GM21717 (cell line): ENCODE measurements at regions not wholly inside any gene's neighbourhood (a gene's known extent, or its start where the extent isn't known, plus 50 kb on each side); places are given as distances from the start of the nearest gene placed in this dataset.
"Not testable (repeated sequence)": the region's sequence is repeated elsewhere in the genome, so short reads cannot be mapped to it uniquely, and the experiment has no call there.

Experiments
- ATAC-seq: cut with Tn5 transposase; IDR thresholded peaks from one replicate; pipeline ENCODE4 v1.9.1; 2021; ENCODE audit warnings: mild to moderate bottlenecking, moderate library complexity; ENCODE audit not compliant: unreplicated experiment

DNA sequence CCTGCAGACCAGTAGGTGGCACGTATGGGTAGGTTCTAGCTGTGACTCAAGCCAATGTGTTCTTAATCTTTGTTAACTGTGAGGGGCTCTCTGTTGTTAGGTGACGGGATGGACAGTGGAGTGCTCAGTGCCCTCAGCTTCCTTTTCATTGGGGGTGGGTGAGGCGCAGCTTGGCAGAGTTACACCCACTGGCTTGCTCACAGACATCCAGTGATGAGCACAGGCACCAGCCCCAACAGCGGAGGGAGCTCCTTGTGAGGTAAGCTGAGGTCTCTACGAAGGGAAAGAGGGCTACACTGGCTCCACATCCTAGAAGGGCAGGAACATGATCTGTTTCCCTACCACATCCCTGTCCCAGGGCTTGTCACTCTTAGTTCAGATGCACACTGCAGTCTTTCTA is 871.3 kb downstream of the LRRIQ3 start:
- ATAC-seq = no peak

GRCh38 chr1:73310797-73311381 is 887.1 kb downstream of the LRRIQ3 start:
- no peak for ATAC-seq

- ATAC-seq = no peak
Observed at GRCh38 chr1:73306899-73307555, 890.9 kb downstream of the LRRIQ3 start.

DNA sequence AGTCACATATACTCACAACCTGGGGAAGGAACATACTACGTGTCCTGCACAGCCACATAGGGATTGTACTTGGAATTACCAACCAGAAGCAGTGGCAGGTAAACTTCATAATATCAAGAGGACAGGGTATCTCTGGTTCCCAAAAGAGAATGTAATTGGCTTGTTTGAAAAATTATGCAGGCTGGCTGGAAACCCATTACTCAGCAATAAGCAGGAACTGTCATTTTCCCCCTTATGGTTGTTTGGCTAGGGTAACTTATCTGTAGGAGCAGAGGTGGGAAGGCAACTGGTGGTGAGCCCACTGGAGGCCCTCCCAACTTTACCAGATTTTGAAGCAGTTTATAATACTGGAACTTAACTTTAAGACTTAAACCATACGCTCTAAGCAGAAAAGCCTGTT is 924.1 kb downstream of the LRRIQ3 start:
- ATAC-seq = no peak

- ATAC-seq = not testable (repeated sequence)
Observed at GRCh38 chr1:73245196-73245595, 952.8 kb downstream of the LRRIQ3 start.

GRCh38 chr1:73218995-73219546 is 936.7 kb upstream of the NEGR1 start:
- no peak for ATAC-seq

- no peak for ATAC-seq
Observed at GRCh38 chr1:73205294-73205973, 923.1 kb upstream of the NEGR1 start.

GRCh38 chr1:73197972-73198371 is 915.6 kb upstream of the NEGR1 start:
- no peak for ATAC-seq

- ATAC-seq = no peak
Observed at GRCh38 chr1:73194965-73195364, 912.6 kb upstream of the NEGR1 start.

DNA sequence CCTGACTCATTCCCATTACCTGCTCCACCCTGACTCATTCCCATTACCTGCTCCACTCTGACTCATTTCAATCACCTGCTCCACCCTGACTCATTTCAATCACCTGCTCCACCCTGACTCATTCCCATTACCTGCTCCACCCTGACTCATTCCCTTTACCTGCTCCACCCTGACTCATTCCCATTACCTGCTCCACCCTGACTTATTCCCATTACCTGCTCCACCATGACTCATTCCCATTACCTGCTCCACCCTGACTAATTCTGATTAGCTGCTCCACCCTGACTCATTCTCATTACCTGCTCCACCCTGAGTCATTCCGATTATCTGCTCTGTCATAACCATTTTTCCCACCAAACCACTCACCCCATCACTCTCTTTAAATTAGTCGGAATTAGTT is 901.2 kb upstream of the NEGR1 start:
- ATAC-seq = not testable (repeated sequence)

GRCh38 chr1:73181190-73181540 is 898.8 kb upstream of the NEGR1 start:
- ATAC-seq = no peak

DNA sequence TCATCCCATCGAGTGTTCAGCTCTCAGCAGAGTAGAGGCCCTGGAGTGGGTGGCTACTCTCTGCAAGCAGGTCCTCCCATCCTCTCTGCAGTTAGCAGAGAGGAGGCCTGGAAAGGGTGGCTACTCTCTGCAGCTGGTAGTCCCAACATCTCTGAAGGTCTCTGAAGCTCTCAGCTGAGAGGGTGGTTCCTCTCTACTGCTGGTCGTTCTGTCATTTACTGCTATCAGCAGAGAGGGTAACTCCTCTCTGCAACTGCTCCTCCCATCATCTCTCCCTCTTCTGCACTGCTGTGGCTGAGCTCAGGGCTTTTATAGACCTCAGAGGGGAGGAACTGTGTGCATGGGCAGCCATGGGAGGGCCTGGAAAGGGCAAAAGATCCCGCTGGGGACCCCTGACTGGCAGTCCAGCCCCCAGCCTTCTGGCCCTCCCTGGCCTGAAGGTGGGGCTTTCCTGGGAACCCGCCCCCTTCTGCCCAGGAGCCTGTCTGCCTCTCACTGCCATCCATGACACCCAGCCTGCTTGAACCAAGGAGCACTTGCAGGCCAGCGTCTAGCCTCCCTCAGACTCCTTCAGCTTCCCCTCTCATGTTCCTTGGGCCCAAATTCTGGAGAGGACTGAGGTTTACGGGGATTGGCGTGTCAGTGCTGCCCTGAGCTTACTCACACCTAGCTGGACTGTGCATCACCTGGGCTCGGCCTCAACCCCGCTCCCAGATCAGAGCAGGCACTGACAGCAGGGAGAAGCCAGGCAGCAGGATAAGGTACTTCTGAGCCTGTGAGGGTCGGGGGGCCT is 898.3 kb upstream of the NEGR1 start:
- ATAC-seq = no peak

DNA sequence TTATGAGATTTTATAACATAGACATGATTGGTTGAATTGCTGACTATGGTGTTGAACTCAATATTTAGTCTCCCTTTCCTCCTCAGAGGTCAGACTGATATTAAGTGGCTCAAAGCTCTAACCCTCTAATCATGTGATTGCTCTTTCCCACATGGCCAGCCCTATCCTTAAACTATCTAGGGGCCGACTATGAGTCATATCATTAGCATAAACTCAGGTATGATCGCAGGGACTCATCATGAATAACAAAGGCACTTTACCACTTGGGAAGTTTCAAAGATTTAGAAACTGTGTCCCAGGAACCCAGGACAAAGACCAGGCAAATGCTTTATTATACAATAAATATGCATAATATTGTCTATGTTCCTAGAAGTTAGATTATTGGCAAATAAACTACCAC is 894.6 kb upstream of the NEGR1 start:
- no peak for ATAC-seq

DNA sequence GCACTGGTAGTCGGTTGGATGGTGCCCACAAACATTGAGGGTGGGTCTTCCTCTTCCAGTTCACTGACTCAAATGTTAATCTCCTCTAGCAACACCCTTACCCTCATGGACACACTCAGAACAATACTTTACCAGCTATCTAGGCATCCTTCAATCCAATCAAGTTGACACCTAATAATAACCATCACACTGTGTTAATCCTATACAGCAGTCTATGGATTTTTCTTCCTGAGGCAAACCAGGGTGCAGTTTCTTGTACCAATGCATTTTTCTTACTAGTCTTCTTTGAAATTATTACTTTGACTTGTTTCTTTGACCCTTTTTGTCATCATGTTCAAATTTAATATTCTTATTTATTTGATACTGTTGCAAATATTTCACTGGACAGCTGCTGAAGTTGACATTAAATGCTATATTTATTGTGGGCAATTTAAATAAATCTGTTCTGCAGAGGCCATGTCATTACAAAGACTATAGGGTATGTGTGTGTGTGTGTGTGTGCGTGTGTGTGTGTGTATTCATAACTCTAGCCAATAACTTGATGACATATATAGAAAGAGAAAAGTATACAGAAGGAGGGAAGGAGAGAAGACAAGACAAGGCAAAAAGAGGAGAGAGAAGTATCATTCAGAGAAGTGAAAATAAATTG is 884.8 kb upstream of the NEGR1 start:
- ATAC-seq = no peak

DNA sequence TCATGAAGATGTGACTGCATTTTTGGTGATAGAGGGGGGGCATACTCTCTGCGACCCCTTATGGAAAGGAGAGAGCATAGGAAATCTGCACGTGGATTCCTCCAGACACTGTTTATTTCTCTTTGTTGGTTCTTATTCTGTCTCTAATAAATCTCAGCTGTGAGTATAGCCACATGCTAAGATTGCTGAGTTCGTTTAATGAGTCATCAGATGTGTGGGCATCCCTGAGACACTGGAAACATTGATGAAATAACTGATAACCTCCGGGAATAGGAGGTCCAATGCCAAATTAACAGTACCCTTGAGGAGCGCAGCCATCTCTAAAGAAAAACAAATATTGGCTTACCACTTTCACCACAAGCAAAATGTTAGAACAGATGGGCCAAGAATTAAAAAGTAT is 880.2 kb upstream of the NEGR1 start:
- no peak for ATAC-seq

DNA sequence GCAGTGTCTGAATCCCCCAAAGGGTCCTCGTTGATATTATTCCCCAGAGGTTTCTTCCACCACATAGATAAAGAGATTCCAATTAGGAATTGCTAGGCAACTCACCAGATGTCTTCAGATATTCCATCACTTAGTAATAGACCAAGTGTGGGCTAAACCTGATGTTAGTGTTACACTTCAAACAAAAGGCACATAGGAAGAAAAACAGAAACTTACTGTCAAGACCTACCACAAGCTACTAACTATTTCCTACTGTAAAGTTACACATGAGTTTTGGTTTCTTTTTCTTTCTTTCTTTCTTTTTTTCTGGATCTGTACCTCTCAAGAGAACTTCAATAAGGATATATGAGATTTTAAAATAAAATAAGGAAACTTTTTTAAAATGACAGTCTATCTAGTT is 879.1 kb upstream of the NEGR1 start:
- ATAC-seq = no peak

- no peak for ATAC-seq
Observed at GRCh38 chr1:73160759-73161158, 878.4 kb upstream of the NEGR1 start.

DNA sequence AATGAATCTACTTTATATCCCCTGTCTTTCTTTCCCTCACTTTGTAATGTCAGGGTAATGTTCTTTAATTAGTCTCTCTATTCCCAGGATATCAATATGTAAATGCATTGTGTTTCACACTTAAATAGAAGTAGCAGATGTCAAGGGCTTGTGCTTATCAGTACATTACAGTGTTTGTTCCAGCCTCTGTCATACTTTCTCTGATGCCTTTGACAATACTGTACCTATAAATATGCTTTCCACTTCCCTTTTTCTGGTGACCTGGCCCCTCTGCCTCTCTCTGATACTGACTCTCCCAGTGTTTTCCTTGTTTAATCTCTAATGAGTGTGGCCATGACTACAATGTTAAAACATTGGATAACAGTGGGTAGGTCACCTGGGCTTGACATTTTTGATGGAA is 862.0 kb upstream of the NEGR1 start:
- ATAC-seq = no peak

- no peak for ATAC-seq
Observed at GRCh38 chr1:73136975-73137374, 854.6 kb upstream of the NEGR1 start.

- ATAC-seq = no peak
Observed at GRCh38 chr1:73106931-73107330, 824.6 kb upstream of the NEGR1 start.

- ATAC-seq = no peak
Observed at GRCh38 chr1:73105755-73106154, 823.4 kb upstream of the NEGR1 start.
